ENCODE measurements at regions not wholly inside any gene's neighbourhood (a gene's known extent, or its start where the extent isn't known, plus 50 kb on each side); places are given as distances from the start of the nearest gene placed in this dataset.
"Not testable (repeated sequence)": the region's sequence is repeated elsewhere in the genome, so short reads cannot be mapped to it uniquely, and the experiment has no call there.

GRCh38 chr22:49457946-49458707 is 369.5 kb downstream of the BRD1 start:
- H3K27ac ChIP-seq (ENCODE audit: low read length), result no peak overlapping the region
- H3K9me3 ChIP-seq (ENCODE audit: control insufficient read depth in 2 of 2, low read length in 2 of 2), result peaks cover 0 to 2% of the 10 kb centered on the region in 2 donors
- no peaks in the 10 kb centered on the region for H3K36me3 ChIP-seq (ENCODE audit: control insufficient read depth in 2 of 2, insufficient read depth in 2 of 2, low read length in 2 of 2)
- H3K4me3 ChIP-seq (ENCODE audit: low read length in 2 of 2), result no peak overlapping the region
- peaks cover 20 to 21% of the 10 kb centered on the region in 2 donors for H3K27me3 ChIP-seq (ENCODE audit: control insufficient read depth in 1 of 2, insufficient read depth in 2 of 2, low read length in 2 of 2)
- no peaks in the 10 kb centered on the region for H3K4me1 ChIP-seq (ENCODE audit: control insufficient read depth, insufficient read depth, low read length)
- no peak overlapping the region for H3K9ac ChIP-seq (ENCODE audit: low read length in 2 of 2)

- no peak overlapping the region for H3K9ac ChIP-seq (ENCODE audit: low read length in 2 of 2)
- peaks cover 2 to 6% of the 10 kb centered on the region in 2 donors for H3K9me3 ChIP-seq (ENCODE audit: control insufficient read depth in 2 of 2, low read length in 2 of 2)
- H3K4me3 ChIP-seq (ENCODE audit: low read length in 2 of 2), result no peak overlapping the region
- H3K36me3 ChIP-seq (ENCODE audit: control insufficient read depth in 2 of 2, insufficient read depth in 2 of 2, low read length in 2 of 2), result no peaks in the 10 kb centered on the region
- no peaks in the 10 kb centered on the region for H3K4me1 ChIP-seq (ENCODE audit: control insufficient read depth, insufficient read depth, low read length)
- no peak overlapping the region for H3K27ac ChIP-seq (ENCODE audit: low read length)
- H3K27me3 ChIP-seq (ENCODE audit: control insufficient read depth in 1 of 2, insufficient read depth in 2 of 2, low read length in 2 of 2), result peaks cover 21 to 24% of the 10 kb centered on the region in 2 donors
Measured at GRCh38 chr22:49457146-49457545, 370.5 kb downstream of the BRD1 start.

GRCh38 chr22:49455595-49455994 is 372.1 kb downstream of the BRD1 start:
- H3K36me3 ChIP-seq (ENCODE audit: control insufficient read depth in 2 of 2, insufficient read depth in 2 of 2, low read length in 2 of 2), result no peaks in the 10 kb centered on the region
- no peak overlapping the region for H3K27ac ChIP-seq (ENCODE audit: low read length)
- no peaks in the 10 kb centered on the region for H3K4me1 ChIP-seq (ENCODE audit: control insufficient read depth, insufficient read depth, low read length)
- H3K4me3 ChIP-seq (ENCODE audit: low read length in 2 of 2), result no peak overlapping the region
- H3K9ac ChIP-seq (ENCODE audit: low read length in 2 of 2), result no peak overlapping the region
- H3K27me3 ChIP-seq (ENCODE audit: control insufficient read depth in 1 of 2, insufficient read depth in 2 of 2, low read length in 2 of 2), result peaks cover 25 to 36% of the 10 kb centered on the region in 2 donors
- H3K9me3 ChIP-seq (ENCODE audit: control insufficient read depth in 2 of 2, low read length in 2 of 2), result peaks cover 2 to 6% of the 10 kb centered on the region in 2 donors

- no peaks in the 10 kb centered on the region for H3K4me1 ChIP-seq (ENCODE audit: control insufficient read depth, insufficient read depth, low read length)
- H3K9me3 ChIP-seq (ENCODE audit: control insufficient read depth in 2 of 2, low read length in 2 of 2), result peaks cover 2 to 6% of the 10 kb centered on the region in 2 donors
- no peak overlapping the region for H3K9ac ChIP-seq (ENCODE audit: low read length in 2 of 2)
- no peak overlapping the region for H3K4me3 ChIP-seq (ENCODE audit: low read length in 2 of 2)
- no peaks in the 10 kb centered on the region for H3K36me3 ChIP-seq (ENCODE audit: control insufficient read depth in 2 of 2, insufficient read depth in 2 of 2, low read length in 2 of 2)
- peaks cover 28 to 39% of the 10 kb centered on the region in 2 donors for H3K27me3 ChIP-seq (ENCODE audit: control insufficient read depth in 1 of 2, insufficient read depth in 2 of 2, low read length in 2 of 2)
- H3K27ac ChIP-seq (ENCODE audit: low read length), result no peak overlapping the region
Measured at GRCh38 chr22:49454726-49455125, 372.9 kb downstream of the BRD1 start.

GRCh38 chr22:49453771-49454170 is 373.9 kb downstream of the BRD1 start:
- Histone ChIP-seq H3K27ac (ENCODE audit: low read length) (no peak overlapping the region), H3K4me3 (ENCODE audit: low read length in 2 of 2) (no peak overlapping the region), H3K9me3 (ENCODE audit: control insufficient read depth in 2 of 2, low read length in 2 of 2) (peaks cover 2 to 6% of the 10 kb centered on the region in 2 donors), H3K36me3 (ENCODE audit: control insufficient read depth in 2 of 2, insufficient read depth in 2 of 2, low read length in 2 of 2) (no peaks in the 10 kb centered on the region), H3K4me1 (ENCODE audit: control insufficient read depth, insufficient read depth, low read length) (no peaks in the 10 kb centered on the region), H3K27me3 (ENCODE audit: control insufficient read depth in 1 of 2, insufficient read depth in 2 of 2, low read length in 2 of 2) (peaks cover 27 to 44% of the 10 kb centered on the region in 2 donors), H3K9ac (ENCODE audit: low read length in 2 of 2) (no peak overlapping the region)

GRCh38 chr22:49453019-49453418 is 374.7 kb downstream of the BRD1 start:
- H3K9me3 ChIP-seq (ENCODE audit: control insufficient read depth in 2 of 2, low read length in 2 of 2); H3K27ac ChIP-seq (ENCODE audit: low read length); H3K4me1 ChIP-seq (ENCODE audit: control insufficient read depth, insufficient read depth, low read length); H3K36me3 ChIP-seq (ENCODE audit: control insufficient read depth in 2 of 2, insufficient read depth in 2 of 2, low read length in 2 of 2); H3K9ac ChIP-seq (ENCODE audit: low read length in 2 of 2); H3K4me3 ChIP-seq (ENCODE audit: low read length in 2 of 2): not testable (repeated sequence)
- peaks cover 24 to 42% of the 10 kb centered on the region in 2 donors for H3K27me3 ChIP-seq (ENCODE audit: control insufficient read depth in 1 of 2, insufficient read depth in 2 of 2, low read length in 2 of 2)

- peaks cover 27 to 41% of the 10 kb centered on the region in 2 donors for H3K27me3 ChIP-seq (ENCODE audit: control insufficient read depth in 1 of 2, insufficient read depth in 2 of 2, low read length in 2 of 2)
- no peaks in the 10 kb centered on the region for H3K4me1 ChIP-seq (ENCODE audit: control insufficient read depth, insufficient read depth, low read length)
- H3K9me3 ChIP-seq (ENCODE audit: control insufficient read depth in 2 of 2, low read length in 2 of 2), result peaks cover 0 to 6% of the 10 kb centered on the region in 2 donors
- H3K36me3 ChIP-seq (ENCODE audit: control insufficient read depth in 2 of 2, insufficient read depth in 2 of 2, low read length in 2 of 2), result no peaks in the 10 kb centered on the region
- no peak overlapping the region for H3K4me3 ChIP-seq (ENCODE audit: low read length in 2 of 2)
- H3K9ac ChIP-seq (ENCODE audit: low read length in 2 of 2), result no peak overlapping the region
- H3K27ac ChIP-seq (ENCODE audit: low read length), result no peak overlapping the region
Measured at GRCh38 chr22:49452362-49452946, 375.2 kb downstream of the BRD1 start.

GRCh38 chr22:49451070-49451840 is 376.4 kb downstream of the BRD1 start:
- Histone ChIP-seq H3K9me3 (ENCODE audit: control insufficient read depth in 2 of 2, low read length in 2 of 2) (peaks cover 0 to 6% of the 10 kb centered on the region in 2 donors), H3K36me3 (ENCODE audit: control insufficient read depth in 2 of 2, insufficient read depth in 2 of 2, low read length in 2 of 2) (no peaks in the 10 kb centered on the region), H3K27ac (ENCODE audit: low read length) (no peak overlapping the region), H3K4me3 (ENCODE audit: low read length in 2 of 2) (no peak overlapping the region), H3K27me3 (ENCODE audit: control insufficient read depth in 1 of 2, insufficient read depth in 2 of 2, low read length in 2 of 2) (peaks cover 29 to 41% of the 10 kb centered on the region in 2 donors), H3K4me1 (ENCODE audit: control insufficient read depth, insufficient read depth, low read length) (no peaks in the 10 kb centered on the region), H3K9ac (ENCODE audit: low read length in 2 of 2) (no peak overlapping the region)

- H3K27me3 ChIP-seq (ENCODE audit: control insufficient read depth in 1 of 2, insufficient read depth in 2 of 2, low read length in 2 of 2), result peaks cover 22 to 36% of the 10 kb centered on the region in 2 donors
- no peaks in the 10 kb centered on the region for H3K4me1 ChIP-seq (ENCODE audit: control insufficient read depth, insufficient read depth, low read length)
- H3K9ac ChIP-seq (ENCODE audit: low read length in 2 of 2), result no peak overlapping the region
- H3K27ac ChIP-seq (ENCODE audit: low read length), result no peak overlapping the region
- no peak overlapping the region for H3K4me3 ChIP-seq (ENCODE audit: low read length in 2 of 2)
- H3K36me3 ChIP-seq (ENCODE audit: control insufficient read depth in 2 of 2, insufficient read depth in 2 of 2, low read length in 2 of 2), result no peaks in the 10 kb centered on the region
- H3K9me3 ChIP-seq (ENCODE audit: control insufficient read depth in 2 of 2, low read length in 2 of 2), result peaks cover 0 to 6% of the 10 kb centered on the region in 2 donors
Measured at GRCh38 chr22:49450498-49450897, 377.2 kb downstream of the BRD1 start.

GRCh38 chr22:49449811-49450446 is 377.7 kb downstream of the BRD1 start:
- peaks cover 0 to 6% of the 10 kb centered on the region in 2 donors for H3K9me3 ChIP-seq (ENCODE audit: control insufficient read depth in 2 of 2, low read length in 2 of 2)
- no peak overlapping the region for H3K9ac ChIP-seq (ENCODE audit: low read length in 2 of 2)
- H3K4me3 ChIP-seq (ENCODE audit: low read length in 2 of 2), result no peak overlapping the region
- H3K36me3 ChIP-seq (ENCODE audit: control insufficient read depth in 2 of 2, insufficient read depth in 2 of 2, low read length in 2 of 2), result no peaks in the 10 kb centered on the region
- no peaks in the 10 kb centered on the region for H3K4me1 ChIP-seq (ENCODE audit: control insufficient read depth, insufficient read depth, low read length)
- no peak overlapping the region for H3K27ac ChIP-seq (ENCODE audit: low read length)
- peaks cover 22 to 34% of the 10 kb centered on the region in 2 donors for H3K27me3 ChIP-seq (ENCODE audit: control insufficient read depth in 1 of 2, insufficient read depth in 2 of 2, low read length in 2 of 2)

All from stomach smooth muscle (tissue), 2 donors.